NK-92 treated with Interleukin-12 subunit alpha and Interleukin-12 subunit beta, amount 100 ng/mL, for 24 hours (cell line): ENCODE measurements at regions not wholly inside any gene's neighbourhood (a gene's known extent, or its start where the extent isn't known, plus 50 kb on each side); places are given as distances from the start of the nearest gene placed in this dataset.

Experiments
- DNase-seq: peaks from one replicate; lab custom pipeline; 2025; lab: John Stamatoyannopoulos, UW

- peak; percentile 34 for DNase-seq
These were observed 415.4 kb upstream of the CCDC196 start for GRCh38 chr14:66070542-66071319.

GRCh38 chr14:66072190-66073084 is 413.7 kb upstream of the CCDC196 start:
- DNase-seq: no peak

- DNase-seq: no peak
These were observed 411.6 kb upstream of the CCDC196 start for GRCh38 chr14:66074537-66074936.

- no peak for DNase-seq
These were observed 410.0 kb upstream of the CCDC196 start for GRCh38 chr14:66076176-66076575.

GRCh38 chr14:66078006-66078405 is 408.2 kb upstream of the CCDC196 start:
- DNase-seq: no peak

- DNase-seq: no peak
These were observed 404.4 kb upstream of the CCDC196 start for GRCh38 chr14:66081594-66082376.

GRCh38 chr14:66085224-66085623 is 400.9 kb upstream of the CCDC196 start:
- DNase-seq: no peak

GRCh38 chr14:66085665-66086064 is 400.5 kb upstream of the CCDC196 start:
- DNase-seq: no peak

GRCh38 chr14:66087231-66087630 is 398.9 kb upstream of the CCDC196 start:
- DNase-seq: no peak

GRCh38 chr14:66088656-66089055 is 397.5 kb upstream of the CCDC196 start:
- DNase-seq: no peak

- no peak for DNase-seq
These were observed 394.0 kb upstream of the CCDC196 start for GRCh38 chr14:66092206-66092605.

- no peak for DNase-seq
These were observed 393.4 kb upstream of the CCDC196 start for GRCh38 chr14:66092748-66093147.

- no peak for DNase-seq
These were observed 392.0 kb upstream of the CCDC196 start for GRCh38 chr14:66094001-66094727.

- DNase-seq: no peak
These were observed 386.7 kb upstream of the CCDC196 start for GRCh38 chr14:66099451-66099850.

GRCh38 chr14:66099931-66100330 is 386.2 kb upstream of the CCDC196 start:
- no peak for DNase-seq

- no peak for DNase-seq
These were observed 384.5 kb upstream of the CCDC196 start for GRCh38 chr14:66101662-66102061.

- no peak for DNase-seq
These were observed 381.7 kb upstream of the CCDC196 start for GRCh38 chr14:66104486-66104885.

- DNase-seq: no peak
These were observed 380.4 kb upstream of the CCDC196 start for GRCh38 chr14:66105815-66106214.

- DNase-seq: no peak
These were observed 376.7 kb upstream of the CCDC196 start for GRCh38 chr14:66109426-66109825.

GRCh38 chr14:66111891-66112290 is 374.3 kb upstream of the CCDC196 start:
- no peak for DNase-seq

- DNase-seq: no peak
These were observed 372.1 kb upstream of the CCDC196 start for GRCh38 chr14:66114071-66114470.
